Cardiac muscle cell (in vitro differentiated cells and primary cell): ENCODE measurements at regions not wholly inside any gene's neighbourhood (a gene's known extent, or its start where the extent isn't known, plus 50 kb on each side); places are given as distances from the start of the nearest gene placed in this dataset.
A peak's percentile ranks its signal among the peaks of the same experiment; 100 is the strongest.

ENCODE experiments used
- DNase-seq, 2 donors: peaks; one replicate each; pipeline versions ENCODE4 v3.0.0 to v3.0.0-alpha.2; 2010 to 2017; ENCODE audit warnings: low read depth in 1 of 2, low spot score in 1 of 2
- H3K27ac ChIP-seq: fragments of 200-600 bp; sonication (generic); 2 replicates; pipeline ENCODE4 v1.5.1; 2016
- H3K27me3 ChIP-seq: fragments of 200-600 bp; sonication (generic); 2 replicates; pipeline ENCODE4 v1.6.0; 2016; ENCODE audit warnings: control low read depth
- H3K36me3 ChIP-seq: fragments of 200-600 bp; sonication (generic); 2 replicates; pipeline ENCODE4 v1.5.1; 2016; ENCODE audit warnings: control low read depth
- H3K4me1 ChIP-seq: fragments of 200-600 bp; sonication (generic); 2 replicates; pipeline ENCODE4 v1.8.1; 2017; ENCODE audit warnings: low read depth, mild to moderate bottlenecking, mixed run types
- H3K4me3 ChIP-seq: fragments of 200-600 bp; sonication (generic); 2 replicates; pipeline ENCODE4 v1.5.1; 2016; ENCODE audit warnings: mild to moderate bottlenecking
- H3K9me3 ChIP-seq: fragments of 200-600 bp; sonication (generic); 2 replicates; pipeline ENCODE4 v1.5.1; 2017; ENCODE audit warnings: low read depth, mild to moderate bottlenecking, control low read depth
- CTCF ChIP-seq: IDR thresholded peaks from 2 replicates; pipeline ENCODE4 v1.5.1; 2012; ENCODE audit warnings: low read depth, mild to moderate bottlenecking, low read length

- Histone ChIP-seq H3K27ac (no peak overlapping the region), H3K9me3 (no peaks in the 10 kb centered on the region), H3K36me3 (no peaks in the 10 kb centered on the region), H3K4me1 (no peaks in the 10 kb centered on the region), H3K4me3 (no peak overlapping the region), H3K27me3 (no peaks in the 10 kb centered on the region)
- DNase-seq = peak in 1 of 2 donors; percentile 3
- no peak for TF ChIP-seq CTCF
Measured at GRCh38 chr1:165034136-165034809, 322.2 kb downstream of the LMX1A start.

GRCh38 chr1:165031001-165031400 is 325.5 kb downstream of the LMX1A start:
- H3K4me3 ChIP-seq = no peak overlapping the region

GRCh38 chr1:165025805-165026204 is 330.7 kb downstream of the LMX1A start:
- TF ChIP-seq CTCF = no peak
- Histone ChIP-seq H3K9me3 (no peaks in the 10 kb centered on the region), H3K4me3 (no peak overlapping the region), H3K4me1 (no peaks in the 10 kb centered on the region), H3K27ac (no peak overlapping the region), H3K36me3 (no peaks in the 10 kb centered on the region), H3K27me3 (no peaks in the 10 kb centered on the region)
- no peak for DNase-seq

More at GRCh38 chr1:165031001-165031400, 325.5 kb downstream of the LMX1A start:
- no peaks in the 10 kb centered on the region for H3K9me3 ChIP-seq
- no peaks in the 10 kb centered on the region for H3K36me3 ChIP-seq
- no peak overlapping the region for H3K27ac ChIP-seq
- DNase-seq = no peak
- no peaks in the 10 kb centered on the region for H3K27me3 ChIP-seq
- no peak for TF ChIP-seq CTCF
- H3K4me1 ChIP-seq = no peaks in the 10 kb centered on the region

GRCh38 chr1:165014753-165015152 is 341.8 kb downstream of the LMX1A start:
- H3K27me3 ChIP-seq = no peaks in the 10 kb centered on the region
- H3K27ac ChIP-seq = no peak overlapping the region
- no peak for TF ChIP-seq CTCF

GRCh38 chr1:165011991-165012531 is 344.5 kb downstream of the LMX1A start:
- Histone ChIP-seq H3K36me3 (no peaks in the 10 kb centered on the region), H3K27me3 (no peaks in the 10 kb centered on the region), H3K4me3 (no peak overlapping the region), H3K27ac (no peak overlapping the region), H3K4me1 (peaks cover 23% of the 10 kb centered on the region), H3K9me3 (no peaks in the 10 kb centered on the region)
- no peak for DNase-seq
- no peak for TF ChIP-seq CTCF

More at GRCh38 chr1:165014753-165015152, 341.8 kb downstream of the LMX1A start:
- H3K4me1 ChIP-seq = peaks cover 5% of the 10 kb centered on the region
- H3K9me3 ChIP-seq = no peaks in the 10 kb centered on the region
- no peak overlapping the region for H3K4me3 ChIP-seq
- H3K36me3 ChIP-seq = no peaks in the 10 kb centered on the region
- DNase-seq = no peak
